NCI-H345 (cell line): ENCODE measurements at regions not wholly inside any gene's neighbourhood (a gene's known extent, or its start where the extent isn't known, plus 50 kb on each side); places are given as distances from the start of the nearest gene placed in this dataset.
"Not testable (repeated sequence)": the region's sequence is repeated elsewhere in the genome, so short reads cannot be mapped to it uniquely, and the experiment has no call there.

Source experiments
- DNase-seq: peaks from one replicate; lab custom pipeline; 2025; lab: John Stamatoyannopoulos, UW

GRCh38 chr19:28386066-28386465 lies 826.9 kb downstream of the UQCRFS1 start:
- DNase-seq = no peak

GRCh38 chr19:28377077-28377476 lies 835.9 kb downstream of the UQCRFS1 start:
- DNase-seq = no peak

GRCh38 chr19:28374971-28375370 lies 838.0 kb downstream of the UQCRFS1 start:
- no peak for DNase-seq

- peak; percentile 36 for DNase-seq
Measured at GRCh38 chr19:28372576-28373247, 840.2 kb downstream of the UQCRFS1 start.

GRCh38 chr19:28367146-28367545 lies 845.8 kb downstream of the UQCRFS1 start:
- no peak for DNase-seq

GRCh38 chr19:28363254-28363653 lies 849.7 kb downstream of the UQCRFS1 start:
- no peak for DNase-seq

- peak; percentile 51 for DNase-seq
Measured at GRCh38 chr19:28359431-28360414, 853.2 kb downstream of the UQCRFS1 start.

GRCh38 chr19:28358633-28359032 lies 854.3 kb downstream of the UQCRFS1 start:
- DNase-seq = peak; percentile 85

- no peak for DNase-seq
Measured at GRCh38 chr19:28351761-28352160, 861.2 kb downstream of the UQCRFS1 start.

GRCh38 chr19:28351321-28351720 lies 861.6 kb downstream of the UQCRFS1 start:
- not testable (repeated sequence) for DNase-seq

GRCh38 chr19:28350673-28351072 lies 862.3 kb downstream of the UQCRFS1 start:
- no peak for DNase-seq

GRCh38 chr19:28350037-28350436 lies 862.9 kb downstream of the UQCRFS1 start:
- no peak for DNase-seq

- no peak for DNase-seq
Measured at GRCh38 chr19:28349604-28350003, 863.3 kb downstream of the UQCRFS1 start.

- no peak for DNase-seq
Measured at GRCh38 chr19:28345811-28346210, 867.1 kb downstream of the UQCRFS1 start.

GRCh38 chr19:28341810-28342350 lies 871.1 kb downstream of the UQCRFS1 start:
- DNase-seq = no peak

GRCh38 chr19:28334419-28334818 lies 878.5 kb downstream of the UQCRFS1 start:
- no peak for DNase-seq

GRCh38 chr19:28333909-28334308 lies 879.0 kb downstream of the UQCRFS1 start:
- DNase-seq = no peak

- no peak for DNase-seq
Measured at GRCh38 chr19:28332886-28333285, 880.1 kb downstream of the UQCRFS1 start.

- DNase-seq = no peak
Measured at GRCh38 chr19:28332351-28332750, 880.6 kb downstream of the UQCRFS1 start.

GRCh38 chr19:28331596-28331995 lies 881.4 kb downstream of the UQCRFS1 start:
- DNase-seq = no peak

- no peak for DNase-seq
Measured at GRCh38 chr19:28330831-28331230, 882.1 kb downstream of the UQCRFS1 start.

- DNase-seq = no peak
Measured at GRCh38 chr19:28329429-28329828, 883.5 kb downstream of the UQCRFS1 start.

- DNase-seq = no peak
Measured at GRCh38 chr19:28327905-28328304, 885.0 kb downstream of the UQCRFS1 start.
